ENCODE measurements at regions not wholly inside any gene's neighbourhood (a gene's known extent, or its start where the extent isn't known, plus 50 kb on each side); places are given as distances from the start of the nearest gene placed in this dataset.

DNA sequence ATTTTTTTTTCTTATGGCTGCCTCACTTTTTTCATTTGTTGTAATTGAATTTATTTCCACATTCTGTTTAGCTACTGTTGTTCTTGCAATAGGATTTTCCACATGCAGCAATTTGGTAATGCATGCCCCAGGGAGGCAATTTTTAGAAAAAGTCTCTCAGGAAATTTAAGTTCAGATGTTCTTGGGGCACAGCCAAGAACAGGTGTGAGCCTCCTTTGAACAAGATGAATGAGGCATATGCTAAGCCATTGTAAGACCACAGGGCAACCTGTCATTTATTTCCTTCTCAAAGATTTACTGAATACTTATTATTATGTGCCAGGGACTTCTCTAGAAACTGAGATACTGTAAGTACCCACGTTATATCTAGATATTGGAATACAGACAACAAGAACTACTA lies 549.5 kb downstream of the DIPK2A start:
- Mint-ChIP-seq H3K4me3 (no peak overlapping the region), H3K36me3 (no peaks in the 10 kb centered on the region), H3K27me3 (peaks cover 3% of the 10 kb centered on the region), H3K4me1 (ENCODE audit: unreplicated experiment) (no peaks in the 10 kb centered on the region), H3K27ac (no peak overlapping the region), H3K9me3 (no peaks in the 10 kb centered on the region)
- no peak for DNase-seq (ENCODE audit: extremely low spot score, unreplicated experiment)
- TF ChIP-seq, protein P1, sequence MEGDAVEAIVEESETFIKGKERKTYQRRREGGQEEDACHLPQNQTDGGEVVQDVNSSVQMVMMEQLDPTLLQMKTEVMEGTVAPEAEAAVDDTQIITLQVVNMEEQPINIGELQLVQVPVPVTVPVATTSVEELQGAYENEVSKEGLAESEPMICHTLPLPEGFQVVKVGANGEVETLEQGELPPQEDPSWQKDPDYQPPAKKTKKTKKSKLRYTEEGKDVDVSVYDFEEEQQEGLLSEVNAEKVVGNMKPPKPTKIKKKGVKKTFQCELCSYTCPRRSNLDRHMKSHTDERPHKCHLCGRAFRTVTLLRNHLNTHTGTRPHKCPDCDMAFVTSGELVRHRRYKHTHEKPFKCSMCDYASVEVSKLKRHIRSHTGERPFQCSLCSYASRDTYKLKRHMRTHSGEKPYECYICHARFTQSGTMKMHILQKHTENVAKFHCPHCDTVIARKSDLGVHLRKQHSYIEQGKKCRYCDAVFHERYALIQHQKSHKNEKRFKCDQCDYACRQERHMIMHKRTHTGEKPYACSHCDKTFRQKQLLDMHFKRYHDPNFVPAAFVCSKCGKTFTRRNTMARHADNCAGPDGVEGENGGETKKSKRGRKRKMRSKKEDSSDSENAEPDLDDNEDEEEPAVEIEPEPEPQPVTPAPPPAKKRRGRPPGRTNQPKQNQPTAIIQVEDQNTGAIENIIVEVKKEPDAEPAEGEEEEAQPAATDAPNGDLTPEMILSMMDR (conservative IDR thresholded peaks at IDR 0.05): no peak

DNA sequence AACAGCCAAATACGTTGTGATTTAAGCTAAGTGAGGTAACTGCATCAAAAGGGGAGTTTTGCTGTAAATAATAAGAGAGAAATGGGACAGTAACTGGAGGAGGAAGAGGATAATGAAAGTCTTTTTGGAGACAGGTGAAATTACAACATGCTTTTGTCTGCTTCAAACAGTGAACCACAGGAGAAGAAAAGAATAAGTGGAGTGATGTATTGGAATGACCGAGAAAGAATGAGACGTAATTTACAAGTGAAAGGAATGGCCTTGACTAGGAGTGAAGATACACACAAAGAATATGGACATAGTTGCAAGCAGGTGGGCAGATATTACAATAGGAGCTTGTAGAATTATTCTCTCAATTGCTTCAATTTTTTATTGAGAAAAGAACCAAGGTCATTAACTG lies 550.8 kb downstream of the DIPK2A start:
- no peaks in the 10 kb centered on the region for H3K9me3 Mint-ChIP-seq
- H3K27ac Mint-ChIP-seq: no peak overlapping the region

DNA sequence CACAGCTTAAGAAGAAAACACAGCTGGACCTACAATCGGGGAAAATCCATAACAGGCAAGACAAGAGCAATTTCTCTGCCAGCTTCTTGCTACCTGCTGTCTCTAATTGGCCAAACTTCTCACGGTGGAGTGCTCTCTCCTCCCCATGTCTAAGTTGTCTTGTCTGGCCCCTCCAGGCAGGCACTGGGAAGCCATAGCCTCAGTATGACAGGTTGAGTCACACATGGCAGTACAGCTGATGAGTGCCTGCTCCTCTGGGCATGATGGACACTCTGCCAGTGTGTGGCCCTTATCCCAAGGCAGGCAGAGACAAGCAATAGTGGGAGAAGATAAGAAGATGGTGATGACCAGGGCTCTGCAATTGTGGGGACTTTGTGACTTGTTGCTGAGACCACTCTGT lies 551.8 kb downstream of the DIPK2A start:
- no peaks in the 10 kb centered on the region for H3K9me3 Mint-ChIP-seq
- H3K27me3 Mint-ChIP-seq: no peaks in the 10 kb centered on the region
- H3K4me3 Mint-ChIP-seq: no peak overlapping the region
- H3K36me3 Mint-ChIP-seq: no peaks in the 10 kb centered on the region
- TF ChIP-seq, protein P1 (conservative IDR thresholded peaks at IDR 0.05): no peak
- DNase-seq (ENCODE audit: extremely low spot score, unreplicated experiment): no peak
- no peak overlapping the region for H3K27ac Mint-ChIP-seq
- no peaks in the 10 kb centered on the region for H3K4me1 Mint-ChIP-seq (ENCODE audit: unreplicated experiment)

More for the DNA sequence above, 550.8 kb downstream of the DIPK2A start:
- Mint-ChIP-seq H3K4me3 (no peak overlapping the region), H3K36me3 (no peaks in the 10 kb centered on the region), H3K27me3 (peaks cover 3% of the 10 kb centered on the region), H3K4me1 (ENCODE audit: unreplicated experiment) (no peaks in the 10 kb centered on the region)
- DNase-seq (ENCODE audit: extremely low spot score, unreplicated experiment): no peak
- TF ChIP-seq, protein P1 (conservative IDR thresholded peaks at IDR 0.05): no peak

DNA sequence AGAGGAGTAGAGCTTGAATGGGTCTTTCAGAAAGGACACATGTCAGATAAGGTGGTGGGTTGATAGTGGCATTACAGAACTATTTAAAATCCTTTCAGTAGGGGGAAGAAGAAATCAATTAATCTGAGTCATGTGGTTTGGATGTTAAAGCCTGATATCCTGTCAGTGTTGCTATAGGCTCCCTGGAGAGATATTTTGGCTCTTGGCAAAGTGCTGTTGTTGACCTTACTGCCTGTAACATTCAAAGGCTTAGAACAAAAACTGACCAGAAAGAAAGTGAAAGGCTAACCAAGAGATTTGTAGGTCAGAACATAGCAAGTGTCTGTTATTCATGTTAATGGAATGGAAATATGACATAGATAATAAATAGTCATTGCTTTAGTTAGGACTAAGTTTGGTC lies 552.9 kb downstream of the DIPK2A start:
- TF ChIP-seq, protein P1 (conservative IDR thresholded peaks at IDR 0.05): no peak
- Mint-ChIP-seq H3K4me3 (no peak overlapping the region), H3K9me3 (no peaks in the 10 kb centered on the region), H3K4me1 (ENCODE audit: unreplicated experiment) (no peaks in the 10 kb centered on the region), H3K36me3 (no peaks in the 10 kb centered on the region), H3K27me3 (no peaks in the 10 kb centered on the region), H3K27ac (no peak overlapping the region)
- DNase-seq (ENCODE audit: extremely low spot score, unreplicated experiment): no peak

DNA sequence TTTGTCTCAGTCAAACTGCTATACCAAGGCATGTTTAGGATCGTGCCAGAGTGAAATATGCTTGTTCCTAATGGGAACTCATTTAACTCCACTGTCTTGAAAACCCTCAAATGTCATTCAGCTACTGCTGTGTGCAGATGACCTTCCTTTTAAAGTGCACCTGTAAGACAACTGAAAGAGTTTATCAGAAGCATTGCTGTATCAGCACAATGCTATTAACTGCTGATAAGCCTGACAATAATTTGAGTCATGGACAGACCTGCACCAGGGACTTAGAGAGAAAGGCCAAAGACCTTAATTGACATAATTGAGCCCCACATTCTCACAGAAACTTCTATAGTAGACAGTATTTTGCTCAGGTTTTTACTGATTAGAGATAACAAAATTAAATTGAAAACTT lies 557.9 kb downstream of the DIPK2A start:
- no peak for DNase-seq (ENCODE audit: extremely low spot score, unreplicated experiment)
- Mint-ChIP-seq H3K9me3 (no peaks in the 10 kb centered on the region), H3K36me3 (no peaks in the 10 kb centered on the region), H3K27me3 (peaks cover 4% of the 10 kb centered on the region), H3K4me1 (ENCODE audit: unreplicated experiment) (no peaks in the 10 kb centered on the region), H3K27ac (no peak overlapping the region), H3K4me3 (no peak overlapping the region)
- TF ChIP-seq, protein P1 (conservative IDR thresholded peaks at IDR 0.05): no peak

DNA sequence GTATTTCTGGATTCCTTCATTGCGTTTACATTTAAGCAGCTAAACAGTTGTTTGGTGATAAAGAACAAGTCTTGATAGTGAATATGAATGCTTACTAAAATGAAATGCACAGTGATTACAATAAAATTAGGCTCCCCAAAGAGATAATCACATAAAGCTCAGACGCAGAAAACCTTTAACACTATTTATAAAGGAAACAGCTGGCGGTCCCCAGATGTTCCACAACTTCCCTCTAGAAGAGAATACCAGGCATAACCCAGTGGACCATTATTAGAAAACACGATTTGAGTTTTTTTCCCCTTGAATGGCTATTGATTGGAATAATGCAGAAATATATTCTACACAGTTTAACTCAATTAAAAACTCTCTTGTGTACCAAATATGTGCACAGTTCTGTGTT lies 573.2 kb downstream of the DIPK2A start:
- Mint-ChIP-seq H3K27me3 (no peaks in the 10 kb centered on the region), H3K36me3 (no peaks in the 10 kb centered on the region), H3K9me3 (no peaks in the 10 kb centered on the region), H3K4me3 (no peak overlapping the region), H3K27ac (no peak overlapping the region), H3K4me1 (ENCODE audit: unreplicated experiment) (peaks cover 14% of the 10 kb centered on the region)
- TF ChIP-seq, protein P1 (conservative IDR thresholded peaks at IDR 0.05): no peak
- no peak for DNase-seq (ENCODE audit: extremely low spot score, unreplicated experiment)
